ENCODE measurements at regions not wholly inside any gene's neighbourhood (a gene's known extent, or its start where the extent isn't known, plus 50 kb on each side); places are given as distances from the start of the nearest gene placed in this dataset.

- H3K27ac ChIP-seq = no peak overlapping the region
- TF ChIP-seq ZFX (IDR thresholded peaks at IDR 0.05; ENCODE audit: borderline replicate concordance) (no peak), CTCF (IDR thresholded peaks at IDR 0.05) (no peak)
These were observed 562.8 kb upstream of the TLE4 start for GRCh38 chr9:79008916-79009315.

- H3K27ac ChIP-seq = no peak overlapping the region
- TF ChIP-seq CTCF (IDR thresholded peaks at IDR 0.05) = no peak
- TF ChIP-seq ZFX (IDR thresholded peaks at IDR 0.05; ENCODE audit: borderline replicate concordance) = no peak
These were observed 560.3 kb upstream of the TLE4 start for GRCh38 chr9:79011461-79011860.

GRCh38 chr9:79012561-79012960 is 559.2 kb upstream of the TLE4 start:
- TF ChIP-seq CTCF (IDR thresholded peaks at IDR 0.05) (no peak), ZFX (IDR thresholded peaks at IDR 0.05; ENCODE audit: borderline replicate concordance) (no peak)
- H3K27ac ChIP-seq = no peak overlapping the region

GRCh38 chr9:79013715-79014610 is 557.8 kb upstream of the TLE4 start:
- TF ChIP-seq ZFX (IDR thresholded peaks at IDR 0.05; ENCODE audit: borderline replicate concordance) = no peak
- no peak for TF ChIP-seq CTCF (IDR thresholded peaks at IDR 0.05)
- no peak overlapping the region for H3K27ac ChIP-seq

GRCh38 chr9:79014929-79015699 is 556.7 kb upstream of the TLE4 start:
- TF ChIP-seq ZFX (IDR thresholded peaks at IDR 0.05; ENCODE audit: borderline replicate concordance) (no peak), CTCF (IDR thresholded peaks at IDR 0.05) (no peak)
- H3K27ac ChIP-seq = no peak overlapping the region

- no peak overlapping the region for H3K27ac ChIP-seq
These were observed 555.8 kb upstream of the TLE4 start for GRCh38 chr9:79015951-79016350.

GRCh38 chr9:79020276-79020675 is 551.5 kb upstream of the TLE4 start:
- TF ChIP-seq ZFX (IDR thresholded peaks at IDR 0.05; ENCODE audit: borderline replicate concordance) (no peak), CTCF (IDR thresholded peaks at IDR 0.05) (no peak)
- H3K27ac ChIP-seq = no peak overlapping the region

More at GRCh38 chr9:79015951-79016350, 555.8 kb upstream of the TLE4 start:
- no peak for TF ChIP-seq ZFX (IDR thresholded peaks at IDR 0.05; ENCODE audit: borderline replicate concordance)

All from 22Rv1 (cell line).